Endodermal cell (in vitro differentiated cells): ENCODE measurements at regions not wholly inside any gene's neighbourhood (a gene's known extent, or its start where the extent isn't known, plus 50 kb on each side); places are given as distances from the start of the nearest gene placed in this dataset.

ENCODE experiments used
- DNase-seq: peaks from one replicate; pipeline ENCODE4 v3.0.0-alpha.2; 2017
- H3K27ac ChIP-seq: 2 replicates; pipeline ENCODE4 v1.5.1; 2013; ENCODE audit warnings: mild to moderate bottlenecking, low read depth, low read length, moderate library complexity
- H3K27me3 ChIP-seq: 2 replicates; pipeline ENCODE4 v1.6.1; 2013; ENCODE audit warnings: mild to moderate bottlenecking, low read length, moderate library complexity; ENCODE audit not compliant: insufficient read depth, control insufficient read depth, poor library complexity, severe bottlenecking
- H3K36me3 ChIP-seq: 2 replicates; pipeline ENCODE4 v1.7.0; 2013; ENCODE audit warnings: mild to moderate bottlenecking, low read length, moderate library complexity; ENCODE audit not compliant: control insufficient read depth, insufficient read depth
- H3K4me1 ChIP-seq: one replicate; pipeline ENCODE4 v1.7.0; 2013; ENCODE audit warnings: low read length; ENCODE audit not compliant: control insufficient read depth, insufficient read depth
- H3K4me3 ChIP-seq: 2 replicates; pipeline ENCODE4 v1.5.1; 2013; ENCODE audit warnings: mild to moderate bottlenecking, low read length, moderate library complexity
- H3K9ac ChIP-seq: 2 replicates; pipeline ENCODE4 v1.6.1; 2013; ENCODE audit warnings: mild to moderate bottlenecking, low read length, moderate library complexity; ENCODE audit not compliant: poor library complexity, severe bottlenecking; ENCODE audit errors: extremely low read depth
- H3K9me3 ChIP-seq: 2 replicates; pipeline ENCODE4 v1.6.1; 2013; ENCODE audit warnings: mild to moderate bottlenecking, low read length, moderate library complexity; ENCODE audit not compliant: control insufficient read depth
- H3K27ac Mint-ChIP-seq: 2 replicates; pipeline ENCODE4 v1.8.0; 2020; ENCODE audit warnings: mixed read lengths
- H3K27me3 Mint-ChIP-seq: 2 replicates; pipeline ENCODE4 v1.8.0; 2021; ENCODE audit warnings: mild to moderate bottlenecking, mixed read lengths; ENCODE audit not compliant: insufficient read depth
- H3K36me3 Mint-ChIP-seq: 2 replicates; pipeline ENCODE4 v1.8.0; 2020; ENCODE audit warnings: low read depth, mixed read lengths
- H3K4me1 Mint-ChIP-seq: 2 replicates; pipeline ENCODE4 v1.8.0; 2020; ENCODE audit warnings: mixed read lengths
- H3K4me3 Mint-ChIP-seq: 2 replicates; pipeline ENCODE4 v1.8.0; 2020; ENCODE audit warnings: mild to moderate bottlenecking, moderate library complexity, mixed read lengths
- H3K9me3 Mint-ChIP-seq: 2 replicates; pipeline ENCODE4 v1.8.0; 2020; ENCODE audit warnings: mild to moderate bottlenecking, mixed read lengths
- WGBS, 2 experiments: methylation state at CpG; one replicate each; pipeline versions ENCODE4 v1.1.5 to v1.1.7; 2013; ENCODE audit warnings: missing lambda C conversion rate in 2 of 2, mixed read lengths in 1 of 2; ENCODE audit not compliant: insufficient coverage in 1 of 2, insufficient read length in 1 of 2; 5-methylcytosine and 5-hydroxymethylcytosine counted together
- TF ChIP-seq, protein P1 (sequence below): fragments of 200-600 bp; sonication (generic); conservative IDR thresholded peaks from 2 replicates; pipeline ENCODE4 v1.5.0; 2021; ENCODE audit warnings: antibody characterized with exemption, mild to moderate bottlenecking

DNA sequence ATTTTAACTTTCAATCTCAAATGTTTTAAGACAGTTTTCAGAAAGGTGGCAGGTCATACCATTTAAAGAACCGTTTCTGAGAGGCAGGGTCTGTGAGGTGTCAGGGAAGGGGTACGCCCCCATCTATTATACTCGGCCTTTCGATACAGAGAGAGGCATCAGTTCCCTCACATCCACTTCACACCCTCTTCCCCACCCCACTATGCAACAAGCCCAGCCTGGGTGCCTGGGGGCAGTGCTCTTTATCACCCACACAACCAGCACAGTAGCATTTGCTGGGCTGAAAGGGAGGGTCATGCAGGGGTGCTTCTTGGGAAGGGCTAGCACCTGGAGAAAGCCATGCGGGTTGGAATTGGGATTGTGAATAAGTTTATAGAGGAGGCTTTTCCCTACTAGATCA is 56.0 kb upstream of the KCNMB2 start:
- Histone ChIP-seq H3K27me3 (peaks cover 42% of the 10 kb centered on the region), H3K9ac (no peak overlapping the region), H3K4me1 (no peaks in the 10 kb centered on the region), H3K4me3 (no peak overlapping the region), H3K36me3 (no peaks in the 10 kb centered on the region), H3K27ac (no peak overlapping the region), H3K9me3 (no peaks in the 10 kb centered on the region)
- DNase-seq, result no peak
- Mint-ChIP-seq H3K4me3 (no peak overlapping the region), H3K4me1 (peaks cover 3% of the 10 kb centered on the region), H3K27me3 (peaks cover 51% of the 10 kb centered on the region), H3K36me3 (no peaks in the 10 kb centered on the region), H3K9me3 (no peaks in the 10 kb centered on the region), H3K27ac (no peak overlapping the region)
- TF ChIP-seq, protein P1, sequence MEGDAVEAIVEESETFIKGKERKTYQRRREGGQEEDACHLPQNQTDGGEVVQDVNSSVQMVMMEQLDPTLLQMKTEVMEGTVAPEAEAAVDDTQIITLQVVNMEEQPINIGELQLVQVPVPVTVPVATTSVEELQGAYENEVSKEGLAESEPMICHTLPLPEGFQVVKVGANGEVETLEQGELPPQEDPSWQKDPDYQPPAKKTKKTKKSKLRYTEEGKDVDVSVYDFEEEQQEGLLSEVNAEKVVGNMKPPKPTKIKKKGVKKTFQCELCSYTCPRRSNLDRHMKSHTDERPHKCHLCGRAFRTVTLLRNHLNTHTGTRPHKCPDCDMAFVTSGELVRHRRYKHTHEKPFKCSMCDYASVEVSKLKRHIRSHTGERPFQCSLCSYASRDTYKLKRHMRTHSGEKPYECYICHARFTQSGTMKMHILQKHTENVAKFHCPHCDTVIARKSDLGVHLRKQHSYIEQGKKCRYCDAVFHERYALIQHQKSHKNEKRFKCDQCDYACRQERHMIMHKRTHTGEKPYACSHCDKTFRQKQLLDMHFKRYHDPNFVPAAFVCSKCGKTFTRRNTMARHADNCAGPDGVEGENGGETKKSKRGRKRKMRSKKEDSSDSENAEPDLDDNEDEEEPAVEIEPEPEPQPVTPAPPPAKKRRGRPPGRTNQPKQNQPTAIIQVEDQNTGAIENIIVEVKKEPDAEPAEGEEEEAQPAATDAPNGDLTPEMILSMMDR, result no peak
- 90 to 100% methylated on average over 1 to 4 of the region's 5 CpGs for WGBS, 2 experiments

- Histone ChIP-seq H3K27ac (no peak overlapping the region), H3K9ac (no peak overlapping the region), H3K9me3 (no peaks in the 10 kb centered on the region), H3K4me1 (no peaks in the 10 kb centered on the region), H3K36me3 (no peaks in the 10 kb centered on the region), H3K4me3 (no peak overlapping the region), H3K27me3 (peaks cover 46% of the 10 kb centered on the region)
- H3K4me1 Mint-ChIP-seq, result peaks cover 3% of the 10 kb centered on the region
- TF ChIP-seq, protein P1, result no peak
- H3K4me3 Mint-ChIP-seq, result no peak overlapping the region
- no peak for DNase-seq
- no peaks in the 10 kb centered on the region for H3K36me3 Mint-ChIP-seq
- no peaks in the 10 kb centered on the region for H3K9me3 Mint-ChIP-seq
- 74 to 86% methylated on average over 2 to 3 of the region's 4 CpGs for WGBS, 2 experiments
- H3K27me3 Mint-ChIP-seq, result peaks cover 56% of the 10 kb centered on the region
- H3K27ac Mint-ChIP-seq, result no peak overlapping the region
These were observed 55.4 kb upstream of the KCNMB2 start for GRCh38 chr3:178480795-178481194.

GRCh38 chr3:178482981-178483380 is 53.3 kb upstream of the KCNMB2 start:
- Histone ChIP-seq H3K27me3 (peaks cover 52% of the 10 kb centered on the region), H3K4me3 (no peak overlapping the region), H3K9me3 (no peaks in the 10 kb centered on the region), H3K36me3 (no peaks in the 10 kb centered on the region), H3K27ac (no peak overlapping the region), H3K4me1 (peaks cover 4% of the 10 kb centered on the region), H3K9ac (no peak overlapping the region)
- TF ChIP-seq, protein P1, result no peak
- Mint-ChIP-seq H3K9me3 (no peaks in the 10 kb centered on the region), H3K27ac (no peak overlapping the region), H3K4me3 (no peak overlapping the region), H3K36me3 (no peaks in the 10 kb centered on the region), H3K4me1 (peaks cover 16% of the 10 kb centered on the region), H3K27me3 (peaks cover 60% of the 10 kb centered on the region)
- DNase-seq, result no peak
- WGBS, 2 experiments, result 80 to 94% methylated on average over 1 to 3 of the region's 3 CpGs
